ENCODE measurements at regions not wholly inside any gene's neighbourhood (a gene's known extent, or its start where the extent isn't known, plus 50 kb on each side); places are given as distances from the start of the nearest gene placed in this dataset.

GRCh38 chr18:78716581-78716980 lies 263.0 kb upstream of the SALL3 start:
- TF ChIP-seq, protein P1, sequence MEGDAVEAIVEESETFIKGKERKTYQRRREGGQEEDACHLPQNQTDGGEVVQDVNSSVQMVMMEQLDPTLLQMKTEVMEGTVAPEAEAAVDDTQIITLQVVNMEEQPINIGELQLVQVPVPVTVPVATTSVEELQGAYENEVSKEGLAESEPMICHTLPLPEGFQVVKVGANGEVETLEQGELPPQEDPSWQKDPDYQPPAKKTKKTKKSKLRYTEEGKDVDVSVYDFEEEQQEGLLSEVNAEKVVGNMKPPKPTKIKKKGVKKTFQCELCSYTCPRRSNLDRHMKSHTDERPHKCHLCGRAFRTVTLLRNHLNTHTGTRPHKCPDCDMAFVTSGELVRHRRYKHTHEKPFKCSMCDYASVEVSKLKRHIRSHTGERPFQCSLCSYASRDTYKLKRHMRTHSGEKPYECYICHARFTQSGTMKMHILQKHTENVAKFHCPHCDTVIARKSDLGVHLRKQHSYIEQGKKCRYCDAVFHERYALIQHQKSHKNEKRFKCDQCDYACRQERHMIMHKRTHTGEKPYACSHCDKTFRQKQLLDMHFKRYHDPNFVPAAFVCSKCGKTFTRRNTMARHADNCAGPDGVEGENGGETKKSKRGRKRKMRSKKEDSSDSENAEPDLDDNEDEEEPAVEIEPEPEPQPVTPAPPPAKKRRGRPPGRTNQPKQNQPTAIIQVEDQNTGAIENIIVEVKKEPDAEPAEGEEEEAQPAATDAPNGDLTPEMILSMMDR (conservative IDR thresholded peaks at IDR 0.05; ENCODE audit: low read length): no peak
- no peak for TF ChIP-seq EZH2phosphoT487 (IDR thresholded peaks at IDR 0.05; ENCODE audit: borderline replicate concordance, low read depth, low read length)
